ENCODE measurements at regions not wholly inside any gene's neighbourhood (a gene's known extent, or its start where the extent isn't known, plus 50 kb on each side); places are given as distances from the start of the nearest gene placed in this dataset.

- TF ChIP-seq GATAD2B (conservative IDR thresholded peaks at IDR 0.05; ENCODE audit: low read depth) (no peak), EP300 (IDR thresholded peaks at IDR 0.05; ENCODE audit: borderline replicate concordance in 1 of 2, control insufficient read depth in 1 of 2, low read depth in 2 of 2, low read length in 2 of 2) (no peak), GABPA (IDR thresholded peaks at IDR 0.05; ENCODE audit: low read depth) (no peak)
These were observed 277.6 kb upstream of the NAALADL2 start for GRCh38 chr3:174581558-174581957.
